ENCODE measurements at regions not wholly inside any gene's neighbourhood (a gene's known extent, or its start where the extent isn't known, plus 50 kb on each side); places are given as distances from the start of the nearest gene placed in this dataset.

- ATAC-seq (ENCODE audit: insufficient number of reproducible peaks, low FRiP score, low read depth): no peak
- TF ChIP-seq CTCF (IDR thresholded peaks at IDR 0.05): no peak
- H3K27me3 ChIP-seq (replicated peaks; ENCODE audit: insufficient read depth): no peaks in the 10 kb centered on the region
- H3K9me3 ChIP-seq: no peaks in the 10 kb centered on the region
- no peak overlapping the region for H3K4me3 ChIP-seq
- no peak overlapping the region for H3K27ac ChIP-seq
- H3K36me3 ChIP-seq: no peaks in the 10 kb centered on the region
- H3K4me1 ChIP-seq (ENCODE audit: control insufficient read depth in 1 of 2, low read depth in 2 of 2): no peaks in the 10 kb centered on the region
- no peak for DNase-seq (ENCODE audit: low spot score)
Measured at GRCh38 chr5:74161170-74161569, 479.4 kb downstream of the ENC1 start.

- no peak for TF ChIP-seq CTCF (IDR thresholded peaks at IDR 0.05)
- Histone ChIP-seq H3K4me3 (no peak overlapping the region), H3K9me3 (no peaks in the 10 kb centered on the region), H3K27ac (no peak overlapping the region), H3K36me3 (no peaks in the 10 kb centered on the region), H3K27me3 (replicated peaks; ENCODE audit: insufficient read depth) (no peaks in the 10 kb centered on the region), H3K4me1 (ENCODE audit: control insufficient read depth in 1 of 2, low read depth in 2 of 2) (no peaks in the 10 kb centered on the region)
- DNase-seq (ENCODE audit: low spot score) (no peak), ATAC-seq (ENCODE audit: insufficient number of reproducible peaks, low FRiP score, low read depth) (no peak)
Measured at GRCh38 chr5:74156728-74157383, 483.7 kb downstream of the ENC1 start.

GRCh38 chr5:74155501-74155900, 485.0 kb downstream of the ENC1 start:
- TF ChIP-seq CTCF (IDR thresholded peaks at IDR 0.05): no peak
- H3K27ac ChIP-seq: no peak overlapping the region
- DNase-seq (ENCODE audit: low spot score) (no peak), ATAC-seq (ENCODE audit: insufficient number of reproducible peaks, low FRiP score, low read depth) (no peak)
- no peaks in the 10 kb centered on the region for H3K27me3 ChIP-seq (replicated peaks; ENCODE audit: insufficient read depth)
- no peak overlapping the region for H3K4me3 ChIP-seq
- H3K4me1 ChIP-seq (ENCODE audit: control insufficient read depth in 1 of 2, low read depth in 2 of 2): no peaks in the 10 kb centered on the region
- H3K36me3 ChIP-seq: no peaks in the 10 kb centered on the region
- no peaks in the 10 kb centered on the region for H3K9me3 ChIP-seq

GRCh38 chr5:74154526-74154925, 486.0 kb downstream of the ENC1 start:
- Histone ChIP-seq H3K36me3 (no peaks in the 10 kb centered on the region), H3K27me3 (replicated peaks; ENCODE audit: insufficient read depth) (no peaks in the 10 kb centered on the region), H3K4me1 (ENCODE audit: control insufficient read depth in 1 of 2, low read depth in 2 of 2) (peaks cover 0 to 6% of the 10 kb centered on the region in 2 donors), H3K4me3 (no peak overlapping the region), H3K9me3 (no peaks in the 10 kb centered on the region), H3K27ac (no peak overlapping the region)
- ATAC-seq (ENCODE audit: insufficient number of reproducible peaks, low FRiP score, low read depth) (no peak), DNase-seq (ENCODE audit: low spot score) (no peak)
- no peak for TF ChIP-seq CTCF (IDR thresholded peaks at IDR 0.05)

- H3K4me1 ChIP-seq (ENCODE audit: control insufficient read depth in 1 of 2, low read depth in 2 of 2): peaks cover 0 to 18% of the 10 kb centered on the region in 2 donors
- TF ChIP-seq CTCF (IDR thresholded peaks at IDR 0.05): no peak
- no peaks in the 10 kb centered on the region for H3K9me3 ChIP-seq
- no peaks in the 10 kb centered on the region for H3K36me3 ChIP-seq
- DNase-seq (ENCODE audit: low spot score) (no peak), ATAC-seq (ENCODE audit: insufficient number of reproducible peaks, low FRiP score, low read depth) (no peak)
- H3K4me3 ChIP-seq: no peak overlapping the region
- no peaks in the 10 kb centered on the region for H3K27me3 ChIP-seq (replicated peaks; ENCODE audit: insufficient read depth)
- no peak overlapping the region for H3K27ac ChIP-seq
Measured at GRCh38 chr5:74153255-74153790, 487.2 kb downstream of the ENC1 start.

All from thoracic aorta (tissue), 2 donors.